ENCODE measurements at regions not wholly inside any gene's neighbourhood (a gene's known extent, or its start where the extent isn't known, plus 50 kb on each side); places are given as distances from the start of the nearest gene placed in this dataset.
"Not testable (repeated sequence)": the region's sequence is repeated elsewhere in the genome, so short reads cannot be mapped to it uniquely, and the experiment has no call there.

DNA sequence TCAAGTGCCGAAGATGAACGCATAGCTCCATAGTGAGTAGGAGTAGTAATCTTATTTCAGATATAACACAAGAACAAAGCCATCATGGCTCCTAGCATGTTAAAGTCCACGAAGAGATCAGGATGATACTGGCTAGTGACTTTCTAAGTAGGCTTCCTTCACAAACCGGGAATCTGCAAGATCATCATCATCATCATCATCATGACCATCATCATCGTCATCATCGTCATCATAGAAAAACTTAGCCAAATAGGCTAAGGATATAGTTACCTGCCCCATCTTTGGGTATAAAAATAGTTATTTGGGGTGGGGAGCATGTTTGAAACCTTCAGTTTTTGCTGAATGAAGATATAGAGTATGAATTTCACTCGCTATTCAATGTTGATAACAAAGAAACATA lies 57.9 kb downstream of the PYDC2 start:
- no peak for DNase-seq

DNA sequence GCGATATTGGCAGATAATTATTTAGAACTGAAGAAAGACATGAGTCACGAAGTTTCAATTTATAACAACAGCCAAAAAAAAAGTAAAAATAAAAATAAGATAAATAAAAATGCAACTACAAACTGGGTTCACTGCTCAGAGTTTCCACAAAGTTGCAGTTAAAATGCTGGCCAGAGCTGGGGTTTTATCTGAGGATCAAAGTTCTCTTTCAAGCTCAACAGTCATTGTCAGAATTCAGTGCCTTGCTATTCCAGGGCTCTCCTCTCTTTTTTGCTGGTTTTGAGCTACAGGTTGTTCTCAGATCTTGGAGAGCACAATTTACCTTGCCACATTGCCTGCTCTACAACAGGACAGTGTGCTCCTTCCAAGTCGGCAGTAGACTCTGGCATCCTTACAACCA lies 60.1 kb downstream of the PYDC2 start:
- no peak for DNase-seq

DNA sequence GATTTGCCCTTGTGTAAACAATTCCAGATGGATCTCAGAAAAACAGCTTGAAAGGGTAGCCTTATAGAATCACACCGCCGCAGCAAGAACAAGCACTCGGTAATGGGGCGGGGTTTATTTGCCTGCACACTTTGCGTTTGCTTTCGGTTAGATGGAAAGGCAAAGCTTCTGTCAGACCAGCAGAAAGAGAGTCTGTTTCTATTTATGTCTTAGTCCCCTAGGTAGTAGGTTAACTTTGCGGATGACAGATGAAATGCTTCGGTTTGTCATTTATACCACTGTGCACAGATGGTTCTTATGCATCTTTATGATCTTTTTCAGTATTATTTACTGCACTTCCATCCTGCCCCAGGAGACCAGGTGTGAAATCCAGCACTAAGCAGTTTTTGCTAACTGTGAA lies 62.2 kb downstream of the PYDC2 start:
- no peak for DNase-seq

DNA sequence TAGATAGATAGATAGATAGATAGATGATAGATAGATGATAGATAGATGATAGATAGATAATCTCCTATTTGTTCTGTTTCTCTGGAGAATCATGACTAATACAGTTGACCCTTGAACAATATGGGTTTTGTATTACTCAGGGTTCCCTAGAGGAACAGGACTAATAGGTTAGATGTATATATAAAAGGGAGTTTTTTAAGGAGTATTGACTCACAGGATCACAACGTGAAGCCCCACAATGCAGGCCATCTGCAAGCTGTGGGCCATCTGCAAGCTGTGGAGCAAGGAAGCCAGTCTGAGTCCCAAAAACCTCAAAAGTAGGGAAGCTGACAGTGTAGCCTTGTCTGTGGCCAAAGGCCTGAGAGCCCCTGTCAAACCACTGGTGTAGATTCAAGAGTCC lies 67.6 kb downstream of the PYDC2 start:
- no peak for DNase-seq

DNA sequence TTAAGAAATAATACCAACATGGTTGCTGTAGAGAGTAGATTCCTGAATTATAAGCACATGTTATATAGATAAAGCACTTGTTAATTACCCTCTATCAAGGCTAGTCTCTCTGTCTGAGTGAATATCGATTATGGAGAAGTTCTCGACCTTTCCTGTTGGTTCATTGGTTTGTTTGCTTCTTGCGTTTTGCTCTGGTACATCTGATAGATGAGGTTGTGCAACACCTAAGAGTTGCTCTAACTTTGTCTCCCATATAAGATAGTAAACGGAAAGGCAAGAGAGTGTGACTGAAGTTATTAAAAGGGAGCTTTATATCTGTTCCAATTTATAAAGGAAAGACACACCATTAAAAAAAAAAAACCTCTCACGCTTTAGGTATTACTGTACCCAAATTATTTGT lies 69.0 kb downstream of the PYDC2 start:
- no peak for DNase-seq

DNA sequence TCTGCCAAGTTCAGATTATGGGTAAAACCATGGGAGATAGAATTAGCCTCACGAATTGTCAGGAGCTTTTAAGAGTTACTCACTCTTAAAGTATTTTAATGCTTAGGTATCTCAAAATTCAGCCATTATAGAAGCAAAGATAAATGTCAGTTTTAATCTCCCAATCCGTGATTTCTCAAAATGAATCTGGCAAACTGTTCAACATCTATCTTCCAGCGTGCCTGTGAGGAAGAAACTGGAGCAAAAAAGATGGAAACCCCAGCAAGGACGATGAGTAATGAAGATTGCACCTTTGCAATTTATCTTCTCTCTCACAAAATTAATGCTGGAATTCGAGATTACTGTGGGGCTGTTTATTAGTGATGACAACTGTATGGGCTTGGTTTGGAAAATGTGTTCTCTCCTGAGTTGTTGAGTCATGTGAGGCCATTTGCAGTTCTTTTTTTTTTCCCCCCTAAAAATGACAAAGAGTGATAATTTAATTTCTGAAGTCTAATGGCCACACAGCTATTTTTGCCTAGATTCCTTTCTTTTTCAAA lies 70.5 kb downstream of the PYDC2 start:
- DNase-seq, result no peak

DNA sequence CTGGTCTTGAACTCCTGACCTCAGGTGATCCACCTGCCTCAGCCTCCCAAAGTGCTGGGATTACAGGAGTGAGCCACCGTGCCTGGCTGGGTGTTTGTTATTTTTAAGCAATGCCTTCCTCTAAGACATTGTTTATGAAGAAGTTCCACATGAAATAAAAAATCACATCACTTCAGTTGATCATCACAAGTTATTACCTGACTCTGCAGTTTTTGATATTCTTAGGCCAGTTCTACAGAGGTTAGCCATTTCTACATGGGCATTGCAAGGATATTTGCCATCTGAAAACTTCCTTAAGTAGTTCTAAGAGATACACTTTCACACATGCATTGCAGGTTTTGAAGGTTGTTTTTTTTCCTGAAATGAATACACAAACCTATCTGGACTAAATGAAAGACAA lies 82.1 kb downstream of the PYDC2 start:
- DNase-seq, result no peak

DNA sequence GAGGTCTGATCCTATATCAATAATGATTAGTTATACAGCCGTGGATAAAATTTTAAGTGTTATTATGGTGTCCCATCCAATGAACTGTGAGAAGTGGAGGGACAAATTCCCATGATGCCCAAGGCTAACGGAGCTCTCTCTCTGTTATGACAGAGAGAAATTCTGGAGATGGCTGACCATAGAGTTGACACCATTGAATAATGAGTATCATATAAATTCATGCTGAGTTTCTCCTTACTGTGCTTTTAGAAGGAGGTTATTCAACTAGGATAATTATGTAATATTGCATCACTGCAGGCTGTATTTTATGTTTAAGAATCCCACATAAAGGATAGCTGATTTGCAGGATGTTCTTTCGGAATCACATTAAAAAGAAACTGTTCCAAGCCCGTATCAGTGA lies 82.9 kb downstream of the PYDC2 start:
- DNase-seq, result no peak

DNA sequence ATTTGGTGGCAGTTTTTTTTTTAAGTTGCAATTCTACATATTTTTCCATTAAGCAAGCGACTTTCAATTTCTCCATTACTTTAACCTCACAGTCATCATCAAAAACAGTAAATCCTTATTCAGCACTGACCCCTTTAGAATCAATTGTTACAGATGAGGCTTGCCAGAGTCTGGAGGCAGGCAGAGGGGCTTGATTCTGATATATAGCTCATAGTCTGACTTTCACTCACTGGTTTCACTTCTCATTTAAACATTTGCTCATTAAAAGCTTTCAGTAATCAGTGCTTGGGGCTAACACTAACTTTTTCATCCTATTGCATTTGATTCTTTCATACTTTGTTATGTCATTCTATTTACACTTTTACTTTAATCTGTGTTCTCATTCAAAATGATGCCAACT lies 88.4 kb downstream of the PYDC2 start:
- no peak for DNase-seq

DNA sequence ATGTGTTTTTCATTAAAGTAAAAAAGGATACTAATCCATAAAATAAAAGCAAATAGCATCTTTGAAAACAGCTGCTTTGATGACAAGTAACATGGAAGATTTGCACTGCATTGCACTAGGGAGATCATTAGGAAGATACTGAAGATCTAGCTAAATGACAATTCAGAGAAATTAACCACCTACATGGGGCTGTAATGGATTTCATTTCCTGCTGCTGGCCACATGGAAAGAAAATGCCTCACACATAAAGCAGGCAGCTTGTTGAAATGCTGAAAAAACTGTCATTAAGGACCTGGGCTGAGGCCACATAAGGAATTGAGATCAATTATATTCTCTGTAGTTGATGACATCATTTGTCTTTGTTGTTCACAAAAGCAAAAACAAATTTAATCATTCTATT lies 94.1 kb downstream of the PYDC2 start:
- DNase-seq, result no peak

DNA sequence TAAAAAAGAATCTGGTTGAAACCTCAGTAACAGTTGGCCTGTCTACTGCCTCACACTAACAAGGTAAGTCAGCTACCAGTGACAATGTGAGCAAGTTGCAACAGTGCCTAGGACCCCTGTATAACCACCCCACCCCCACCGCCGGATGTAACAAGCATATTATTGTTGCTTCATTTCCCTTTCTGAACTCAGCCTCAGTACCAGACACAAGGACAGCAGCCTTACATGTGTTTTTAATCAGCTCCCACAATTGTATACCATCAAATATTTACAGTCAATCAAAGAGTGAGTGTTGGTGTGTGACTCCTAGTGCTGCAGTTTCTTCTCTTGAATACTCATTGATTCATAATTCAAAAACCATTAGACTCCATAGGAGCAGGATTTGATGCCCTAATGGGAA lies 96.4 kb downstream of the PYDC2 start:
- no peak for DNase-seq

DNA sequence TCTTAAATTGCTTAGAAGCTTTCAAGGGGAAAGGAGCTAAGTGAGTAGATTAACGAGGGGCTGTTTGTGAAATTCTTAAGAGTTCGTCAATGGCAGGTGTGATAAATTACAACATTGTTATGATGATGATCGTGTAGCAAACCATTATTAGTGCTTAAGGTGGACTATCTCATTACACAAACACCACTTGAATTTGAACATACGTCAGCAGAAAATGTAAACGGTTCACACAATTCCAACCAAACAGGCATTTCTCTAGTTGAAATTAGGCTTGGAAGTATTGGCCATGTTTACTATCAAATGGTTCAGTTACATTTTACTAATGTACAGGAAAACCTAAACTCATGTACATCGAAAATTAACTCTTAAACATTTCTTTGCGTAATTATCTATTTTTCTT lies 102.8 kb downstream of the PYDC2 start:
- DNase-seq, result no peak

DNA sequence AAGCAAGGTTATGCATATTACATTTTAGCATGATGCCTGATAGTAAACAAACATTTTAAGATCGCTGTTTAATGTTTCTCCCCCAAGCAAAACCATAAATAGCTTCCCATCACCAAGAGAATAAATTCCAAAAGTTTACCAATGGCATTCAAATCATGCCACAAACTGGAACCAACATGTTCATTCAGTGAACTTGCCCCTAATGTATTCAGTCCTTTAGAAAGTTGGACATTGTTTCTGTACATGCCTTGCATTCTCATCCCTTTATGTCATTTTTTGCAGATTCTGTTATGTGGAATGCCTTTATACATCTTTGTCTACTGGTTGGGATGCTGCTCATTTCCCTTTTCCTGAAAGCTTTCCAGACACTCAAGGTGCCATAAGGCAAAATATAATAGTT lies 105.5 kb downstream of the PYDC2 start:
- DNase-seq, result no peak

DNA sequence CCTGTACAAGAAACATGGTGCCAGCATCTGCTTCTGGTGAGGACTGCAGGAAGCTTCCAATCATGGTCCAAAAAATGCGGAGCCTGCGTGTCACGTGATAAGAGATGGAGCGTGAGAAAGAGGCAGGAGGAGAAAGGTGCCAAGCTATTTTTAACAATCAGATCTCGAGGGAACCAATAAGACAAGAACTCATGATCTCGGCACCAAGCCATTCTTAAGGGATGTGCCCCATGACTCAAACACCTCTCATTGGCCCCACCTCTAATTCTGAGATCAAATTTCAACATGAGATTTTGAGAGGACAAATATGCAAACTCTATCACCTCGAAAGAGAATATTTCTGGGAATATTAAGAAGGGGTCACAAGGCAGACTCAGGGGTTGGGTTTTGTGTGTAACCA lies 107.2 kb downstream of the PYDC2 start:
- no peak for DNase-seq

DNA sequence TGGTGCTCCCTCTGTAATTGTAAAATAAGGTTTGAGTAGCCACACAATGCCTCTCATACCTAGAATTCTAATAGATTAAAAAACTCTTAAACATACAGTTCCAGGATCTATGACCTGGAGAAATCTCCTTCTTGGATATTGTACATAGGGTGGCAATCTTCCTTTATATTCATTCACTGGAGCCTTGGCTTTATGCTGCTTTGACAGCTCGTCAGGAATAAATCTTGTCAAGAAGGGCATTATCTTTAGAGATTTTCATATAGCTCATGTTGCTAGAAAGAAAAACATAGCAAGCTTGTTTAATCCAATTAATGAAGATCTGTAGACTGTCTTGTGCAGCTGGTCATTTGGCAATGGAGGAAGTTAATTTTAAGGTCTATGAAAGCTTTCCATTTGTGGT lies 131.1 kb downstream of the PYDC2 start:
- DNase-seq, result no peak

DNA sequence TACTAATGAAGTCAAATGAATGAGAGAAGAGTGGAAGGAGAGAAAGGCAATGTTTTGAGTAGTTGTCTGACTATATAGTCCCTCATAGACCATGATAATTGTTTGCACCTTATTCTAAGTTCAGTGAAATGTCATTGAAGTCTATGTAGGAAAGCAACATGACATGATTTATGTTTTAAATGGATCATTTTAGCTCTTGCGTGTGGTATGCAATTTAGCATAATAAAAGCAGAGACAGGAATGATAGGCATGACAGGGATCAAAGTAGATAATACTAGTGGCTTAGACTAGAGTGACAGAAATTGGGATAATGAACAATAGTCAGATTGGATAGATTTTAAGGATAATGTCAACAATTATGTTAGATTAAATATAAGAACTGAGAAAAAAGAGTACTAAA lies 132.5 kb downstream of the PYDC2 start:
- no peak for DNase-seq

DNA sequence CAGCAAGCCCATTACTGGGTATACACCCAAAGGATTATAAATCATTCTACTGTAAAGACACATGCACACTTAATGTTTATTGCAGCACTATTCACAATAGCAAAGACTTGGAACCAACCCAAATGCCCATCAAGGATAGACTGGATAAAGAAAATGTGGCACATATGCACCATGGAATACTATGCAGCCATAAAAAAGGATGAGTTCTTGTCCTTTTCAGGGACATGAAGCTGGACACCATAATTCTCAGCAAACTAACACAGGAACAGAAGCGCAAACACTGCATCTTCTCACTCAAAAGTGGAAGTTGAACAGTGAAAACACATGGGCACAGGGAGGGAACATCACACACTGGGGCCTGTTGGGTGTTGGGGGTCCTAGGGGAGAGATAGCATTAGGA lies 154.5 kb downstream of the PYDC2 start:
- not testable (repeated sequence) for DNase-seq

DNA sequence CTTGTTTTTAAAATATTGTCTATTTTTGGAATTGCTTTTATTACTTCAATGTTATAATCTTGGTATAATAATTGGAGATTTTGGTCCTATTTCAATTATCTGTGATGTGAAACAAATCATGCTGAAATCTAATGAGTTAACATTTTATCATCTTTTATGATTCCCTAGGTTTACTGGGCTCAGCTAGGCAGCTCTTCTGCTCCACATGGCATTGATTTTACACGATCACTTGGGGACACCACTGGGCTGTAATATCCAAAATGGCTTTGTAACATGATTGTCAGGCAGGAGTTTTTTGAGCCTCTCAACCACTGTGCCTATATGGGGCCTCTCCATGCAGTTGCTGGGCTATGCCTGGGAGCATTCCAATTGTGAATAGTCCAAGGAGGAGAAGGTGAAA lies 163.3 kb downstream of the PYDC2 start:
- no peak for DNase-seq

DNA sequence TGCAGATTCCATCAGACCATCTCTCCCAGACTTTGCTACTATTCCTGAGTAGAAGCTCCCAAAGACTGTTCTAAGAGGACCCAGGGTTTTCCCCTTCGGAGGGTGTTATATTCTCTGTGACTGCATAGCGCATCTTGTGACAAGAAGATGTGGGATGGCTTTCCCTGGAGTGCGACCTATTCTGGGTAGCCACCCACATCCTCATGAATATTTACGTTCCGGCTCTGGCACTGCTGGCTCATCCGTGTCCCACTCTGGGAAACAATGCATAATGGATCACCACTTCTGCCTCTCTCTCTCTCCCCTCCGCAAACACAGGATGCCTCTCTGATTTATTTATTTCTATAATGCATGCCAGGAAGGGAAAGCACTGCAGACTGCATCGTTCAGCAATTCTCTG lies 166.1 kb downstream of the PYDC2 start:
- DNase-seq, result no peak

DNA sequence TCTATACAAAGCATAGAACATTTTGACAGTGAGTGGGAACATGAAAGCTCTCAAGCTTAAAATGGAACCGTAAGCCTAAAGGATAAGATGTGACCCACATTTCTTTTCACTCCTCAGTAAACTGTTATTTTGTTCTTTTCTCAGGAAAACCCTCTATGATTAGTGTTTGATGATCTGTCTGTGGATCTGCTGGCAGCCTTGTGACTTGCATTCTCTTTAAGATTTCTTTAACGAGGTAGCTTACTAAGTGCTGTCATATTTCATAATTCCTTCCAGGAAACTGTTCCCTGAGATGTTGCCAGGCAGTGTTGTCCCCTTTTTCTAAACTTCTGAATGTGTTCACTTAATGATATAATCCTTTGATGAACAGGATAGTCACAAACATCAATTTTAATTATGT lies 167.6 kb downstream of the PYDC2 start:
- DNase-seq, result no peak

DNA sequence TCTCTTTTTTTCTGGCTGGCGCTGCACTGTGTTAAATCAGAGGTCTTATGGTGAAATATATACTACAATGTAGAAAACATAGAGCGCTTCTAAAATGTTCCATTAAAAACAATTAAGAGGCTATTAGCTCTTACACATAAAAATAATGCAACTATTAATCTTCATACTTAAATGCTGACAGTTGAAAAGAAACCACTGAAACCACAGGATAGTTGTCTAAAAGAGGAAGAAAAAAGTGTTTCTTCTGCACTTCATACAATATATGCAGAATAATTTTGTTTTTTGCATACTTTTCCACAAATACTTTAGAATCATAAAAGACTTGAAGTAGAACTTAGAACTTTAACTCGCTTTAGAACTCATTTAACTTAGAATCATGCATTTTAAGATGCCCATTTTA lies 170.5 kb downstream of the PYDC2 start:
- DNase-seq, result no peak

DNA sequence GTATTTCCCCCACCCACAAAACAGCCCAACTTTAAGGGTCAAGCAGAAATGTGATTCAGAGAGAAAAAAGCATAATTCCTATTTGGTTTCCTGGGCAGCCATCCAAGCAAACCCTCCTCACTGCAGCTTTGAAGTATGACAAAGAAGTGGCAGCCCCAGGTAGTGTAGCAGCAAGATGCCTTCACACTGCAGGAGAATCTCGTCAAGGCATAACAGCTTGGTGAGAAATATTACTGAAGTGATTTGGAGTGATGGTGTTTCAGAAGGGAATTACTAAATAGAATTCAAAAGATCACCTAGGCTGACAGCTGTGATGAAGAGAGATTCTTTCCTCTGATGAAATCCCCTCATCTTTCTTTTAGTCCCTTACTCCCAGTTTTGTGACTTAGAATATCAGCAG lies 173.9 kb downstream of the PYDC2 start:
- no peak for DNase-seq

DNA sequence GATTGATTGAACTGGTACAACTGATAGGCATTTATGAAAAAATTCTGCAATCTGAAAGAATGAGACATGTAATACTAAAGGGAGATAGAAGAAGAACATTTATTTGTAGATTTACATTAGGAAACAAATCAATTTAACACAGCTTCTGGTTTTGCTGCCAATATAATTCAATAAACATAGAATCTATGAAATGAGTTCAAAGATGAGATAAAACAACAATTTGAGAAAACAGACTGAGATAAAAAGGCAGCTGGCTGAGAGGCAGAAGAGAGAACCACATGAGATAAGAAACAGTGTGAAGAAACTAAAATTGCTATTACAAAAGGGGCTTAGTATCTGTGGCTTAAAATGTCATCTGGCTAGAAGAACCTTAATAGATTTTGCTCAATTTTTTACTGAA lies 176.6 kb downstream of the PYDC2 start:
- no peak for DNase-seq

DNA sequence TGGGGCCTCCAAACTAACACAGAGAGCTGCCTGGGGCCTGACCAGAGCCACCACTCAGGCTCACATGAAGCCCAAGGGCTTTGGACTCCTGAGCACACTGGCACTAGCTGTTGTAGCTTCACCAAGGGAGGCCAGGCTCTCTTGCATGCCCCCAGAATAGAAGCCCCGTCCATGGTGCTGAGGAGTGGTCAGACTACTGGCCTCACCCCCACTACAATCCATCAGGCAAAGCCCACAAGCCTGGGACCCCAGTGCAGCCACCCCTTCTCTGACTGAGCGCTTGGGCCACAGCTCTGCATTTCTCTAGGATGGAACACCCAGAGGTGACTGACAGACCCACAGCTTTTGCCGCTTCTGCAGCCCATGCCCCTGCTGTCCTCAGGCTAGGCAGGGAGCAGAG lies 180.8 kb downstream of the PYDC2 start:
- no peak for DNase-seq

DNA sequence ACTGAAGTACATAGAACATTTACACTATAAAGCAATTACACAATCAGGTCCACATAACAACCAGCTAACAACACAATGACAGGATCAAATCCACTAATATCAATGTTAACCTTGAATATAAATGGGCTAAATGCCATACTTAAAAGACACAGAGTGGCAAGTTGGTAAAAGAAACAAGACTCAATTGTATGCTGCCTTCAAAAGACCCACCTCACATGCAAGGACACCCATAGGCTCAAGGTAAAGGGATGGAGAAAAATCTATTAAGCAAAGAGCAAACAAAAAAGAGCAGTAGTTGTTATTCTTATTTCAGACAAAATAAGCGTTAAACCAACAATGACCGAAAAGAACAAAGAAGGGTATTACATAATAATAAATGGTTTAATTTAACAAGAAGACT lies 183.3 kb downstream of the PYDC2 start:
- DNase-seq, result no peak

DNA sequence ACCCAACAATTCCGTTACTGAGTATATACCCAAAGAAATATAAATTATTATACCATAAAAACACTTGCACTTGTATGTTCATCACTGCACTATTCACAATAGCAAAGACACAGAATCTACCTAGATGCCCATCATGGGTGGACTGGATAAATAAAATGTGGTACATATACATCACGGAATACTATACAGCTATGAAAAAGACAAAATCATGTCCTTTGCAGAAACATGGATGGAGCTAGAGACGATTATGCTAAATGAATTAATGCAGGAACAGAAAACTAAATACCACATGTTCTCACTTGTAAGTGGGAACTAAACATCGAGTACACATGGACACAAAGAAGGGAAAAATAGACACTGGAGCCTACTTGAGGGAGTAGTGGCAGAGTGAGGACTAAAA lies 185.3 kb downstream of the PYDC2 start:
- no peak for DNase-seq
